ENCODE measurements at regions not wholly inside any gene's neighbourhood (a gene's known extent, or its start where the extent isn't known, plus 50 kb on each side); places are given as distances from the start of the nearest gene placed in this dataset.
"Not testable (repeated sequence)": the region's sequence is repeated elsewhere in the genome, so short reads cannot be mapped to it uniquely, and the experiment has no call there.

- TF ChIP-seq POLR2A, TAF1, POLR2AphosphoS5, POU2F2, SPI1 (IDR thresholded peaks at IDR 0.05; ENCODE audit: low read depth, low read length): not testable (repeated sequence)
Observed at GRCh38 chr4:138435733-138436132, 193.6 kb upstream of the SLC7A11 start.

All from GM12891 (cell line).